ENCODE measurements at regions not wholly inside any gene's neighbourhood (a gene's known extent, or its start where the extent isn't known, plus 50 kb on each side); places are given as distances from the start of the nearest gene placed in this dataset.

- no peak overlapping the region for H3K27ac ChIP-seq
- H3K36me3 ChIP-seq = no peaks in the 10 kb centered on the region
- intact Hi-C loops (cut with DNase I) = no loop called here
- no peaks in the 10 kb centered on the region for H3K27me3 ChIP-seq
- H3K4me3 ChIP-seq = no peak overlapping the region
- TF ChIP-seq CTCF (IDR thresholded peaks at IDR 0.05) = no peak
- no peaks in the 10 kb centered on the region for H3K4me1 ChIP-seq
- H3K9me3 ChIP-seq = no peaks in the 10 kb centered on the region
- no peak for DNase-seq (ENCODE audit: low spot score in 2 of 2)
Observed at GRCh38 chr3:34724916-34725499, 914.3 kb upstream of the ARPP21 start.

GRCh38 chr3:34725774-34726173, 913.6 kb upstream of the ARPP21 start:
- Histone ChIP-seq H3K4me3 (no peak overlapping the region), H3K36me3 (no peaks in the 10 kb centered on the region), H3K4me1 (no peaks in the 10 kb centered on the region), H3K9me3 (no peaks in the 10 kb centered on the region), H3K27ac (no peak overlapping the region), H3K27me3 (no peaks in the 10 kb centered on the region)
- no peak for TF ChIP-seq CTCF (IDR thresholded peaks at IDR 0.05)
- no peak for DNase-seq (ENCODE audit: low spot score in 2 of 2)
- intact Hi-C loops (cut with DNase I) = no loop called here

GRCh38 chr3:34727700-34728099, 911.6 kb upstream of the ARPP21 start:
- H3K4me3 ChIP-seq = no peak overlapping the region

GRCh38 chr3:34742151-34742550, 897.2 kb upstream of the ARPP21 start:
- Histone ChIP-seq H3K36me3 (no peaks in the 10 kb centered on the region), H3K4me1 (no peaks in the 10 kb centered on the region), H3K27me3 (no peaks in the 10 kb centered on the region), H3K27ac (no peak overlapping the region), H3K4me3 (no peak overlapping the region), H3K9me3 (no peaks in the 10 kb centered on the region)
- DNase-seq (ENCODE audit: low spot score in 2 of 2) = no peak
- no peak for TF ChIP-seq CTCF (IDR thresholded peaks at IDR 0.05)
- intact Hi-C loops (cut with DNase I) = no loop called here

More at GRCh38 chr3:34727700-34728099, 911.6 kb upstream of the ARPP21 start:
- no peak for DNase-seq (ENCODE audit: low spot score in 2 of 2)
- H3K9me3 ChIP-seq = no peaks in the 10 kb centered on the region
- no peak for TF ChIP-seq CTCF (IDR thresholded peaks at IDR 0.05)
- no peak overlapping the region for H3K27ac ChIP-seq
- H3K4me1 ChIP-seq = no peaks in the 10 kb centered on the region
- no peaks in the 10 kb centered on the region for H3K27me3 ChIP-seq
- H3K36me3 ChIP-seq = no peaks in the 10 kb centered on the region
- intact Hi-C loops (cut with DNase I) = no loop called here

- no peaks in the 10 kb centered on the region for H3K4me1 ChIP-seq
- no peak overlapping the region for H3K27ac ChIP-seq
- no peaks in the 10 kb centered on the region for H3K36me3 ChIP-seq
- no peaks in the 10 kb centered on the region for H3K9me3 ChIP-seq
- no peak overlapping the region for H3K4me3 ChIP-seq
- DNase-seq (ENCODE audit: low spot score in 2 of 2) = no peak
- TF ChIP-seq CTCF (IDR thresholded peaks at IDR 0.05) = no peak
- no peaks in the 10 kb centered on the region for H3K27me3 ChIP-seq
- intact Hi-C loops (cut with DNase I) = no loop called here
Observed at GRCh38 chr3:34758630-34759261, 880.6 kb upstream of the ARPP21 start.

All from ascending aorta (tissue), 2 donors.